ENCODE measurements at regions not wholly inside any gene's neighbourhood (a gene's known extent, or its start where the extent isn't known, plus 50 kb on each side); places are given as distances from the start of the nearest gene placed in this dataset.

GRCh38 chr21:21715266-21715969, 717.2 kb downstream of the NCAM2 start:
- TF ChIP-seq POLR2AphosphoS5 (IDR thresholded peaks at IDR 0.05; ENCODE audit: low read depth, low read length) (no peak), REST (IDR thresholded peaks at IDR 0.05; ENCODE audit: insufficient read depth in 1 of 2, low read depth in 2 of 2, low read length in 2 of 2) (no peak), SIN3A (IDR thresholded peaks at IDR 0.05; ENCODE audit: borderline replicate concordance, insufficient read depth, low read length) (no peak), TAF1 (IDR thresholded peaks at IDR 0.05; ENCODE audit: borderline replicate concordance, insufficient read depth, low read length) (no peak)
